ENCODE measurements at regions not wholly inside any gene's neighbourhood (a gene's known extent, or its start where the extent isn't known, plus 50 kb on each side); places are given as distances from the start of the nearest gene placed in this dataset.

DNA sequence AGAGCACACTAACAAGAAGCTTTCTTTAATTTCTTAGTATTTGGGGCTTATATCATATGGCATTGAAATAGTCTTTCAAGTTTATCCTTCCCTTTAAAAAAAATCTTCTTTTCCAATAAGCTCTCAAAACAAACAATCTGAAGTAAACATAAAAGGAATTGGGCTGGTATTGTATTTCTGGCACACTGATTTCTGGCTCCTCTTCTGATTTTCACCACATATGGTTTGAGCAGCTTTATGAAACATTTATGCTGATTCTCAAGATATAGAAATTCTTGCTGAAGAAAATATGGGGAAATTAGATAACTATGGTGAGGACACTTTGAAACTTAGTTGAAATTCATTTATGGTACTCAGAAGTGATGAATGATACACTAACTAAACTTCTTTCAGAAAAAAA lies 467.2 kb downstream of the TFAP2B start:
- TF ChIP-seq CTCF (optimal IDR thresholded peaks at IDR 0.05 in 1 of 3, IDR thresholded peaks at IDR 0.05 in 1 of 3, conservative IDR thresholded peaks at IDR 0.05 in 1 of 3; ENCODE audit: extremely low read depth in 1 of 3, insufficient read depth in 2 of 3, low read length in 3 of 3): no peak
- no peak for TF ChIP-seq EZH2 (IDR thresholded peaks at IDR 0.05; ENCODE audit: low read length)

Measured in keratinocyte (primary cell).